Middle frontal gyrus (tissue), 1 donor: ENCODE measurements at regions not wholly inside any gene's neighbourhood (a gene's known extent, or its start where the extent isn't known, plus 50 kb on each side); places are given as distances from the start of the nearest gene placed in this dataset.
"Not testable (repeated sequence)": the region's sequence is repeated elsewhere in the genome, so short reads cannot be mapped to it uniquely, and the experiment has no call there.

Experiments
- DNase-seq: peaks from one replicate; pipeline ENCODE4 v3.0.0-alpha.2; 2015; ENCODE audit warnings: low spot score; ENCODE audit errors: extremely low spot score

GRCh38 chr16:59892376-59892775, 1158.3 kb upstream of the GOT2 start:
- no peak for DNase-seq

GRCh38 chr16:59887856-59888255, 1153.7 kb upstream of the GOT2 start:
- DNase-seq = no peak

- peak; percentile 45 for DNase-seq
These were observed 1151.9 kb upstream of the GOT2 start for GRCh38 chr16:59886021-59886420.

GRCh38 chr16:59881376-59881775, 1147.3 kb upstream of the GOT2 start:
- DNase-seq = no peak

- DNase-seq = no peak
These were observed 1146.5 kb upstream of the GOT2 start for GRCh38 chr16:59880611-59881010.

GRCh38 chr16:59878999-59879398, 1144.9 kb upstream of the GOT2 start:
- DNase-seq = no peak

GRCh38 chr16:59878479-59878878, 1144.4 kb upstream of the GOT2 start:
- DNase-seq = no peak

GRCh38 chr16:59864981-59865666, 1131.0 kb upstream of the GOT2 start:
- no peak for DNase-seq

GRCh38 chr16:59859676-59860402, 1125.7 kb upstream of the GOT2 start:
- no peak for DNase-seq

- no peak for DNase-seq
These were observed 1120.8 kb upstream of the GOT2 start for GRCh38 chr16:59854846-59855439.

GRCh38 chr16:59849716-59850115, 1115.6 kb upstream of the GOT2 start:
- DNase-seq = no peak

- peak; percentile 9 for DNase-seq
These were observed 1114.2 kb upstream of the GOT2 start for GRCh38 chr16:59848296-59848695.

GRCh38 chr16:59840169-59840568, 1106.1 kb upstream of the GOT2 start:
- DNase-seq = no peak

- DNase-seq = no peak
These were observed 1092.7 kb upstream of the GOT2 start for GRCh38 chr16:59826767-59827166.

GRCh38 chr16:59809488-59809887, 1075.4 kb upstream of the GOT2 start:
- not testable (repeated sequence) for DNase-seq

GRCh38 chr16:59783191-59783590, 1049.1 kb upstream of the GOT2 start:
- DNase-seq = no peak

- DNase-seq = no peak
These were observed 1039.2 kb upstream of the GOT2 start for GRCh38 chr16:59773330-59773729.

GRCh38 chr16:59759296-59759695, 1025.2 kb upstream of the GOT2 start:
- no peak for DNase-seq

GRCh38 chr16:59758848-59759247, 1024.7 kb upstream of the GOT2 start:
- DNase-seq = no peak

- DNase-seq = no peak
These were observed 1020.7 kb upstream of the GOT2 start for GRCh38 chr16:59754854-59755253.

- DNase-seq = no peak
These were observed 1015.7 kb upstream of the GOT2 start for GRCh38 chr16:59749662-59750336.

GRCh38 chr16:59748531-59748930, 1014.4 kb upstream of the GOT2 start:
- no peak for DNase-seq
